DND-41 (cell line): ENCODE measurements at regions not wholly inside any gene's neighbourhood (a gene's known extent, or its start where the extent isn't known, plus 50 kb on each side); places are given as distances from the start of the nearest gene placed in this dataset.

Experiments
- EZH2 ChIP-seq: IDR thresholded peaks from 3 replicates; pipeline ENCODE4 v1.6.1; 2012; ENCODE audit warnings: borderline replicate concordance, low read depth, mild to moderate bottlenecking, moderate library complexity, low read length, inconsistent platforms; ENCODE audit not compliant: severe bottlenecking
- TF ChIP-seq, protein P1 (sequence below): IDR thresholded peaks from 2 replicates; pipeline ENCODE4 v1.5.1; 2012; ENCODE audit warnings: borderline replicate concordance, low read length, moderate library complexity, mild to moderate bottlenecking; ENCODE audit not compliant: poor library complexity, severe bottlenecking; ENCODE audit errors: extremely low read depth

DNA sequence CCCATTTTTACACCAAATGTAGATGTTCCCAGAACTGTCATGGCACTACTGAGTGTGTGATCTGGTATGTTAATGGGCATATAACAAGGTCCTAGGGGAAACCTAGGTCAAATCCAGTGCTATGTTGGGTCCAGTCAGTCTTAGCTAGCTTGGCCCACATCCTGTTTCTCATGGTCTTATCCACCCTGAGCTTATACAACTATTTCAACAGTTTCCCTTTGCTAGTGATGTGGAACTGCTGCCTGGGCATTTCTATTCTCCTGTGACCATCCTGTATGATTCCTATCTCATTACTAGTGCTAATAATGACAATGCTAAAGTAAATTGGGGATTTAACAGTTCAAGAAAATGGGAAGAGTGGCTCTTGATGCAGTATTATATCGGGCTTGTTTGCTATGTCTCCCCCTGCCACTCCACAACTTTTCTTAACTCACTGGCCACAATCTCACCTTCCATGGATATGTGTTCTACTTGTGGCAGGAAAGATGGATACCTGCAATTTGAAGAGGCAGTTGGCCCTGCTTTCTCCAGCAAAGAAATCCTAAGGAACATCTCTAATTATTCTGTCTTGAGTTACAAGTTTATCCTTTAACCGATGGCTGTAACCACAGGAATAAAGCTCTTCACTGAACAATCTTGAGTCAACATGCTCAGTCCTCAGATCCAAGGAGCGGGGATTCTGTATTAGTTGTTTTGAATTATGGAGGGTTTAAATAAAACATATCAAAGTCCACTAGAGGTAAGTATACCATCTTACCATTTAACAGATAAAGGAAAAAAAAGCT, 707.8 kb downstream of the XPNPEP1 start:
- TF ChIP-seq, protein P1, sequence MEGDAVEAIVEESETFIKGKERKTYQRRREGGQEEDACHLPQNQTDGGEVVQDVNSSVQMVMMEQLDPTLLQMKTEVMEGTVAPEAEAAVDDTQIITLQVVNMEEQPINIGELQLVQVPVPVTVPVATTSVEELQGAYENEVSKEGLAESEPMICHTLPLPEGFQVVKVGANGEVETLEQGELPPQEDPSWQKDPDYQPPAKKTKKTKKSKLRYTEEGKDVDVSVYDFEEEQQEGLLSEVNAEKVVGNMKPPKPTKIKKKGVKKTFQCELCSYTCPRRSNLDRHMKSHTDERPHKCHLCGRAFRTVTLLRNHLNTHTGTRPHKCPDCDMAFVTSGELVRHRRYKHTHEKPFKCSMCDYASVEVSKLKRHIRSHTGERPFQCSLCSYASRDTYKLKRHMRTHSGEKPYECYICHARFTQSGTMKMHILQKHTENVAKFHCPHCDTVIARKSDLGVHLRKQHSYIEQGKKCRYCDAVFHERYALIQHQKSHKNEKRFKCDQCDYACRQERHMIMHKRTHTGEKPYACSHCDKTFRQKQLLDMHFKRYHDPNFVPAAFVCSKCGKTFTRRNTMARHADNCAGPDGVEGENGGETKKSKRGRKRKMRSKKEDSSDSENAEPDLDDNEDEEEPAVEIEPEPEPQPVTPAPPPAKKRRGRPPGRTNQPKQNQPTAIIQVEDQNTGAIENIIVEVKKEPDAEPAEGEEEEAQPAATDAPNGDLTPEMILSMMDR = no peak
- no peak for TF ChIP-seq EZH2
